ENCODE measurements at regions not wholly inside any gene's neighbourhood (a gene's known extent, or its start where the extent isn't known, plus 50 kb on each side); places are given as distances from the start of the nearest gene placed in this dataset.
A peak's percentile ranks its signal among the peaks of the same experiment; 100 is the strongest.

DNA sequence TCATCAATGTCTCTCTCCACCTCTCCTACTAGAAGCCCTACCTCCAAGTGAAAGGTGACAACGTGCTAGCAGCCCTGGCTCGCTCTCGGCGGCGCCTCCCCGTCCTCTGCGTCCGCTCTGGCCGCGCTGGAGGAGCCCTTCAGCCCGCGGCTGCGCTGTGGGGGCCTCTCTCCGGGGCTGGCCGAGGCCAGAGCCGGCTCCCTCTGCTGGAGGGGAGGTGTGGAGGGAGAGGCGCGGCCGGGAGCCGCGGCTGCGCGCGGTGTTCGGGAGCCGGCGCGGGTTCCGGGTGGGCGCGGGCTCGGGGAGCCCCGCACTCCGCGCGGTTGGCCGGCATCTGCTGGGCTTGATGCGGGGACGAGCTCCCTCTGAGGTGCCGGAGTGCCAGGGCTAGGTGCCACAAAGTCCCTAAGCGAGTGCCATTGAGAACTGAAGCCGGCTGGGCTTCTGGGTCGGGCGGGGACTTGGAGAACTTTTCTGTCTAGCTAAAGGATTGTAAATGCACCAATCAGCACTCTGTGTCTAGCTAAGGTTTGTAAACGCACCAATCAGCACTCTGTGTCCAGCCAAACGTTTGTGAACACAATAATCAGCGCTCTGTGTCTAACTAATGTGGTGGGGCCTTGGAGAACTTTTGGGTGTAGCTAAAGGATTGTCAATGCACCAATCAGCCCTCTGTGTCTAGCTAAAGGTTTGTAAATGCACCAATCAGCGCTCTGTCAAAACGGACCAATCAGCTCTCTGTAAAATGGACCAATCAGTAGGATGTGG is 84.8 kb upstream of the ARRDC4 start:
- intact Hi-C loops (cut with DNase I), result no loop called here
- H3K27ac ChIP-seq, result no peak overlapping the region
- H3K9me3 ChIP-seq (replicated peaks in 1 of 3), result no peaks in the 10 kb centered on the region
- H3K4me3 ChIP-seq, result peak overlapping the region in 1 of 4 donors; percentile 33
- H3K27me3 ChIP-seq, result no peaks in the 10 kb centered on the region
- TF ChIP-seq, protein P1, sequence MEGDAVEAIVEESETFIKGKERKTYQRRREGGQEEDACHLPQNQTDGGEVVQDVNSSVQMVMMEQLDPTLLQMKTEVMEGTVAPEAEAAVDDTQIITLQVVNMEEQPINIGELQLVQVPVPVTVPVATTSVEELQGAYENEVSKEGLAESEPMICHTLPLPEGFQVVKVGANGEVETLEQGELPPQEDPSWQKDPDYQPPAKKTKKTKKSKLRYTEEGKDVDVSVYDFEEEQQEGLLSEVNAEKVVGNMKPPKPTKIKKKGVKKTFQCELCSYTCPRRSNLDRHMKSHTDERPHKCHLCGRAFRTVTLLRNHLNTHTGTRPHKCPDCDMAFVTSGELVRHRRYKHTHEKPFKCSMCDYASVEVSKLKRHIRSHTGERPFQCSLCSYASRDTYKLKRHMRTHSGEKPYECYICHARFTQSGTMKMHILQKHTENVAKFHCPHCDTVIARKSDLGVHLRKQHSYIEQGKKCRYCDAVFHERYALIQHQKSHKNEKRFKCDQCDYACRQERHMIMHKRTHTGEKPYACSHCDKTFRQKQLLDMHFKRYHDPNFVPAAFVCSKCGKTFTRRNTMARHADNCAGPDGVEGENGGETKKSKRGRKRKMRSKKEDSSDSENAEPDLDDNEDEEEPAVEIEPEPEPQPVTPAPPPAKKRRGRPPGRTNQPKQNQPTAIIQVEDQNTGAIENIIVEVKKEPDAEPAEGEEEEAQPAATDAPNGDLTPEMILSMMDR (IDR thresholded peaks at IDR 0.05), result peak in 3 of 6 experiments; percentile 19 to 22 (median 21)
- peak in 1 of 2 donors; percentile 55 for TF ChIP-seq POLR2A (IDR thresholded peaks at IDR 0.05)
- no peaks in the 10 kb centered on the region for H3K4me1 ChIP-seq (replicated peaks in 1 of 2)
- peak in 5 of 7 donors; percentile 32 to 60 (median 48) for DNase-seq
- no peaks in the 10 kb centered on the region for H3K36me3 ChIP-seq (replicated peaks in 1 of 2)
- 42 to 70% (median 51%) methylated on average over 16 to 49 of the region's 49 CpGs for WGBS, 4 donors

- Histone ChIP-seq H3K36me3 (replicated peaks in 1 of 2) (no peaks in the 10 kb centered on the region), H3K27me3 (no peaks in the 10 kb centered on the region), H3K4me3 (no peak overlapping the region), H3K4me1 (replicated peaks in 1 of 2) (no peaks in the 10 kb centered on the region), H3K27ac (no peak overlapping the region), H3K9me3 (replicated peaks in 1 of 3) (no peaks in the 10 kb centered on the region)
- DNase-seq, result no peak
- no peak for TF ChIP-seq POLR2A (IDR thresholded peaks at IDR 0.05)
- TF ChIP-seq, protein P1 (IDR thresholded peaks at IDR 0.05), result no peak
- intact Hi-C loops (cut with DNase I), result no loop called here
- WGBS, 4 donors, result 68 to 85% (median 78%) methylated on average over 9 to 10 of the region's 10 CpGs
These were observed 84.2 kb upstream of the ARRDC4 start for GRCh38 chr15:97876281-97876675.

- 67 to 72% (median 71%) methylated on average over 8 of the region's 8 CpGs for WGBS, 4 donors
- no peaks in the 10 kb centered on the region for H3K36me3 ChIP-seq (replicated peaks in 1 of 2)
- no peaks in the 10 kb centered on the region for H3K27me3 ChIP-seq
- no peaks in the 10 kb centered on the region for H3K4me1 ChIP-seq (replicated peaks in 1 of 2)
- H3K9me3 ChIP-seq (replicated peaks in 1 of 3), result no peaks in the 10 kb centered on the region
- no peak overlapping the region for H3K27ac ChIP-seq
- TF ChIP-seq, protein P1 (IDR thresholded peaks at IDR 0.05), result no peak
- TF ChIP-seq POLR2A (IDR thresholded peaks at IDR 0.05), result no peak
- intact Hi-C loops (cut with DNase I), result no loop called here
- DNase-seq, result no peak
- H3K4me3 ChIP-seq, result no peak overlapping the region
These were observed 79.0 kb upstream of the ARRDC4 start for GRCh38 chr15:97881346-97881965.

GRCh38 chr15:97884513-97885131 is 75.9 kb upstream of the ARRDC4 start:
- H3K27ac ChIP-seq, result no peak overlapping the region
- H3K36me3 ChIP-seq (replicated peaks in 1 of 2), result no peaks in the 10 kb centered on the region
- no peaks in the 10 kb centered on the region for H3K27me3 ChIP-seq
- no peaks in the 10 kb centered on the region for H3K4me1 ChIP-seq (replicated peaks in 1 of 2)
- H3K4me3 ChIP-seq, result no peak overlapping the region
- no peak for TF ChIP-seq POLR2A (IDR thresholded peaks at IDR 0.05)
- TF ChIP-seq, protein P1 (IDR thresholded peaks at IDR 0.05), result no peak
- intact Hi-C loops (cut with DNase I), result no loop called here
- no peak for DNase-seq
- no peaks in the 10 kb centered on the region for H3K9me3 ChIP-seq (replicated peaks in 1 of 3)
- 57 to 67% (median 63%) methylated on average over 3 of the region's 3 CpGs for WGBS, 4 donors
